ENCODE measurements at regions not wholly inside any gene's neighbourhood (a gene's known extent, or its start where the extent isn't known, plus 50 kb on each side); places are given as distances from the start of the nearest gene placed in this dataset.

DNA sequence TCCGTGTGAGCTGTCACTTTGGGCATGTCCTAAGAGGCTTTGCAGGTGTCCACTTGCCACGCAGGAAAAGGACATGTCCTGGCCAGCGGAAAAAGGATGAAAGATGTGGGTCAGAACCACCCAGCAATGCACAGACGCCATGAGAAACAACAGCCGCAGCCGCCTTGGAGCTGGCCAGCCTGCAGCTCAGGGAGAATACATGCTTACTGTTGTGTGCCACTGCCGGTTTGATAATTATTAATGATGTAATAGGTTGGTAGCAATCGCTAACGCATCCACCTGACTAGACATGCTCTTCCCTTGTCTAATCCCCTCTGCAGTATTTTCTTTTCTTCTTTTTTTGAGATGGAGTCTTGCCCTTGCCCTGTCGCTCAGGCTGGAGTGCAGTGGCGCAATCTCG is 221.7 kb downstream of the HAUS1 start:
- H3K9me3 ChIP-seq (ENCODE audit: control insufficient read depth, insufficient read depth, low read depth, low read length): no peaks in the 10 kb centered on the region
- H3K4me3 ChIP-seq (ENCODE audit: low read depth in 2 of 2, low read length in 2 of 2): no peak overlapping the region
- no peaks in the 10 kb centered on the region for H3K36me3 ChIP-seq (ENCODE audit: control insufficient read depth, insufficient read depth, low read length)
- ChIA-PET POLR2A (no interaction called here), CTCF (no interaction called here)
- H3K4me1 ChIP-seq (ENCODE audit: control insufficient read depth, insufficient read depth, low read length): no peaks in the 10 kb centered on the region
- H3K27me3 ChIP-seq (ENCODE audit: control insufficient read depth, insufficient read depth, low read length): no peaks in the 10 kb centered on the region
- H3K27ac ChIP-seq (ENCODE audit: low read length): no peak overlapping the region
- no peak for DNase-seq (ENCODE audit: low read depth, low spot score)
- TF ChIP-seq, protein P1, sequence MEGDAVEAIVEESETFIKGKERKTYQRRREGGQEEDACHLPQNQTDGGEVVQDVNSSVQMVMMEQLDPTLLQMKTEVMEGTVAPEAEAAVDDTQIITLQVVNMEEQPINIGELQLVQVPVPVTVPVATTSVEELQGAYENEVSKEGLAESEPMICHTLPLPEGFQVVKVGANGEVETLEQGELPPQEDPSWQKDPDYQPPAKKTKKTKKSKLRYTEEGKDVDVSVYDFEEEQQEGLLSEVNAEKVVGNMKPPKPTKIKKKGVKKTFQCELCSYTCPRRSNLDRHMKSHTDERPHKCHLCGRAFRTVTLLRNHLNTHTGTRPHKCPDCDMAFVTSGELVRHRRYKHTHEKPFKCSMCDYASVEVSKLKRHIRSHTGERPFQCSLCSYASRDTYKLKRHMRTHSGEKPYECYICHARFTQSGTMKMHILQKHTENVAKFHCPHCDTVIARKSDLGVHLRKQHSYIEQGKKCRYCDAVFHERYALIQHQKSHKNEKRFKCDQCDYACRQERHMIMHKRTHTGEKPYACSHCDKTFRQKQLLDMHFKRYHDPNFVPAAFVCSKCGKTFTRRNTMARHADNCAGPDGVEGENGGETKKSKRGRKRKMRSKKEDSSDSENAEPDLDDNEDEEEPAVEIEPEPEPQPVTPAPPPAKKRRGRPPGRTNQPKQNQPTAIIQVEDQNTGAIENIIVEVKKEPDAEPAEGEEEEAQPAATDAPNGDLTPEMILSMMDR (IDR thresholded peaks at IDR 0.05): no peak
- TF ChIP-seq SIN3A (IDR thresholded peaks at IDR 0.05; ENCODE audit: borderline replicate concordance, insufficient read depth, low read depth, low read length) (no peak), TCF7L2 (IDR thresholded peaks at IDR 0.05; ENCODE audit: low read depth, low read length) (no peak), POLR2AphosphoS5 (IDR thresholded peaks at IDR 0.05; ENCODE audit: low read depth, low read length) (no peak)
- intact Hi-C loops (cut with micrococcal nuclease; ENCODE audit: unreplicated experiment): no loop called here
- BruUV-seq (replicated peaks): no TSS peak
- in situ Hi-C loops (cut with HindIII; ENCODE audit: low pct_unique_long_range_greater_than_20kb, low sequenced_read_pairs): no loop called here
- ATAC-seq: no peak

DNA sequence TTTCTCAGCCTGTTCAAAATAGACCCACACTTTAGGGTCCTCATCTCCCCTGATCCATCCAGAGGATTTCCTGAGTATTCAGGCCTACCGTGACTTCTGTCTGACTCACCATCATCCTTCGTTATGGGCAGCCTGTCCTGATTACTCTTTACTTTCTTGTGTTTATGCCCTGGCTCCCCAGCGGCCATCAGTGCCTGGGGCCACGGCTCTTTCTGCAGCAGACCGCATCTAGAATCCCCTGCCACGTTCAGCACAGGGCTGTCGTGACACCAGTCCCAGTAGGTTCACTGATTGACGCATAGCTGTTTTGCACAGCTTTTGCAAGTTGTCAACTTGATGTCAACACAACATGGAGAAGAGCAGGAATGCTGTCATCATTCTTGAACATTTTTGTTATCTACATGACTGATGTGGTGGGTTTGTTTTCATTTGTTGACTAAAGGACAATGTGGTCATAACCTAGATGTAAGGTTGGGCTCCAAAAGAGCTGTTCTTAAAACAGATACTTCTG is 225.6 kb downstream of the HAUS1 start:
- no TSS peak for BruUV-seq (replicated peaks)
- DNase-seq (ENCODE audit: low read depth, low spot score) (no peak), ATAC-seq (no peak)
- Histone ChIP-seq H3K27ac (ENCODE audit: low read length) (no peak overlapping the region), H3K4me1 (ENCODE audit: control insufficient read depth, insufficient read depth, low read length) (no peaks in the 10 kb centered on the region), H3K27me3 (ENCODE audit: control insufficient read depth, insufficient read depth, low read length) (no peaks in the 10 kb centered on the region), H3K36me3 (ENCODE audit: control insufficient read depth, insufficient read depth, low read length) (no peaks in the 10 kb centered on the region), H3K4me3 (ENCODE audit: low read depth in 2 of 2, low read length in 2 of 2) (no peak overlapping the region), H3K9me3 (ENCODE audit: control insufficient read depth, insufficient read depth, low read depth, low read length) (no peaks in the 10 kb centered on the region)
- TF ChIP-seq, protein P1 (IDR thresholded peaks at IDR 0.05): no peak
- TF ChIP-seq TCF7L2 (IDR thresholded peaks at IDR 0.05; ENCODE audit: low read depth, low read length) (no peak), SIN3A (IDR thresholded peaks at IDR 0.05; ENCODE audit: borderline replicate concordance, insufficient read depth, low read depth, low read length) (no peak)
- TF ChIP-seq, protein P2, sequence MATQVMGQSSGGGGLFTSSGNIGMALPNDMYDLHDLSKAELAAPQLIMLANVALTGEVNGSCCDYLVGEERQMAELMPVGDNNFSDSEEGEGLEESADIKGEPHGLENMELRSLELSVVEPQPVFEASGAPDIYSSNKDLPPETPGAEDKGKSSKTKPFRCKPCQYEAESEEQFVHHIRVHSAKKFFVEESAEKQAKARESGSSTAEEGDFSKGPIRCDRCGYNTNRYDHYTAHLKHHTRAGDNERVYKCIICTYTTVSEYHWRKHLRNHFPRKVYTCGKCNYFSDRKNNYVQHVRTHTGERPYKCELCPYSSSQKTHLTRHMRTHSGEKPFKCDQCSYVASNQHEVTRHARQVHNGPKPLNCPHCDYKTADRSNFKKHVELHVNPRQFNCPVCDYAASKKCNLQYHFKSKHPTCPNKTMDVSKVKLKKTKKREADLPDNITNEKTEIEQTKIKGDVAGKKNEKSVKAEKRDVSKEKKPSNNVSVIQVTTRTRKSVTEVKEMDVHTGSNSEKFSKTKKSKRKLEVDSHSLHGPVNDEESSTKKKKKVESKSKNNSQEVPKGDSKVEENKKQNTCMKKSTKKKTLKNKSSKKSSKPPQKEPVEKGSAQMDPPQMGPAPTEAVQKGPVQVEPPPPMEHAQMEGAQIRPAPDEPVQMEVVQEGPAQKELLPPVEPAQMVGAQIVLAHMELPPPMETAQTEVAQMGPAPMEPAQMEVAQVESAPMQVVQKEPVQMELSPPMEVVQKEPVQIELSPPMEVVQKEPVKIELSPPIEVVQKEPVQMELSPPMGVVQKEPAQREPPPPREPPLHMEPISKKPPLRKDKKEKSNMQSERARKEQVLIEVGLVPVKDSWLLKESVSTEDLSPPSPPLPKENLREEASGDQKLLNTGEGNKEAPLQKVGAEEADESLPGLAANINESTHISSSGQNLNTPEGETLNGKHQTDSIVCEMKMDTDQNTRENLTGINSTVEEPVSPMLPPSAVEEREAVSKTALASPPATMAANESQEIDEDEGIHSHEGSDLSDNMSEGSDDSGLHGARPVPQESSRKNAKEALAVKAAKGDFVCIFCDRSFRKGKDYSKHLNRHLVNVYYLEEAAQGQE (IDR thresholded peaks at IDR 0.05; ENCODE audit: insufficient read depth in 1 of 2, low read depth in 2 of 2, low read length in 1 of 2): no peak
- intact Hi-C loops (cut with micrococcal nuclease; ENCODE audit: unreplicated experiment) (no loop called here), in situ Hi-C loops (cut with HindIII; ENCODE audit: low pct_unique_long_range_greater_than_20kb, low sequenced_read_pairs) (no loop called here)
- ChIA-PET CTCF (no interaction called here), POLR2A (no interaction called here)

Data from Panc1 (cell line).